NB4 (cell line): ENCODE measurements at regions not wholly inside any gene's neighbourhood (a gene's known extent, or its start where the extent isn't known, plus 50 kb on each side); places are given as distances from the start of the nearest gene placed in this dataset.

Experiments
- MAX ChIP-seq: IDR thresholded peaks from 2 replicates; pipeline ENCODE4 v1.6.1; 2011; ENCODE audit warnings: low read depth, low read length
- MYC ChIP-seq: IDR thresholded peaks from 2 replicates; pipeline ENCODE4 v1.6.1; 2011; ENCODE audit warnings: low read depth, low read length
- POLR2A ChIP-seq: IDR thresholded peaks from 2 replicates; pipeline ENCODE4 v1.6.1; 2011; ENCODE audit warnings: mild to moderate bottlenecking; ENCODE audit not compliant: insufficient read length; ENCODE audit errors: extremely low read depth
- TF ChIP-seq, protein P1 (sequence below): IDR thresholded peaks from one replicate; pipeline ENCODE4 v1.5.1; 2012; ENCODE audit warnings: low read depth, low read length

DNA sequence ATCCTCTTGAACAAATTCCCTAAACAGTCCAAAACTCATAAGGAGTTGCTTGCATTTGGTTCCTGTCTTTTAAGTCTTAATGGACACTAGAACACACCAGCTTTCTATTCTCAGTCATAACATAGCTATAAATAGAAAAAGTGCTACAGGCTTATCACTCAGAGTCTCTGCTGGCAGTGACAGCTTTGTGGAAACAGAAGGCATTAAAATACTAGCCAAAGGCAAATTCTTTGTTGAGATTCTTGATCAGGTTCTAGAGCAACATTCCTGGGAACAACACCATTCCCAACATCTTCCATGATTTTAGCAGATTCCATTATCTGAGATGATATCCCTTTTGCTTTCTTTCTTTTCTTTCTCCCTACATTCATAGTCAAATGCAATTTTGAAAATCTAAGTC is 207.7 kb upstream of the PLEKHG7 start:
- TF ChIP-seq, protein P1, sequence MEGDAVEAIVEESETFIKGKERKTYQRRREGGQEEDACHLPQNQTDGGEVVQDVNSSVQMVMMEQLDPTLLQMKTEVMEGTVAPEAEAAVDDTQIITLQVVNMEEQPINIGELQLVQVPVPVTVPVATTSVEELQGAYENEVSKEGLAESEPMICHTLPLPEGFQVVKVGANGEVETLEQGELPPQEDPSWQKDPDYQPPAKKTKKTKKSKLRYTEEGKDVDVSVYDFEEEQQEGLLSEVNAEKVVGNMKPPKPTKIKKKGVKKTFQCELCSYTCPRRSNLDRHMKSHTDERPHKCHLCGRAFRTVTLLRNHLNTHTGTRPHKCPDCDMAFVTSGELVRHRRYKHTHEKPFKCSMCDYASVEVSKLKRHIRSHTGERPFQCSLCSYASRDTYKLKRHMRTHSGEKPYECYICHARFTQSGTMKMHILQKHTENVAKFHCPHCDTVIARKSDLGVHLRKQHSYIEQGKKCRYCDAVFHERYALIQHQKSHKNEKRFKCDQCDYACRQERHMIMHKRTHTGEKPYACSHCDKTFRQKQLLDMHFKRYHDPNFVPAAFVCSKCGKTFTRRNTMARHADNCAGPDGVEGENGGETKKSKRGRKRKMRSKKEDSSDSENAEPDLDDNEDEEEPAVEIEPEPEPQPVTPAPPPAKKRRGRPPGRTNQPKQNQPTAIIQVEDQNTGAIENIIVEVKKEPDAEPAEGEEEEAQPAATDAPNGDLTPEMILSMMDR = no peak
- no peak for TF ChIP-seq POLR2A
- TF ChIP-seq MAX = no peak
- TF ChIP-seq MYC = no peak
